ACHN (cell line): ENCODE measurements at regions not wholly inside any gene's neighbourhood (a gene's known extent, or its start where the extent isn't known, plus 50 kb on each side); places are given as distances from the start of the nearest gene placed in this dataset.

Experiments used
- DNase-seq: peaks from one replicate; pipeline ENCODE4 v3.0.0-alpha.2; 2015
- in situ Hi-C: cut with HindIII; loops from 2 replicates; pipeline ENCODE4 v1.10.0; 2017; ENCODE audit warnings: low sequenced_read_pairs, low pct_ligation_motif_present, low pct_unique_long_range_greater_than_20kb

GRCh38 chr1:95368178-95368577, 134.2 kb downstream of the RWDD3 start:
- in situ Hi-C loops, result no loop called here
- no peak for DNase-seq

- in situ Hi-C loops, result no loop called here
- DNase-seq, result no peak
Observed at GRCh38 chr1:95369985-95370690, 136.1 kb downstream of the RWDD3 start.

DNA sequence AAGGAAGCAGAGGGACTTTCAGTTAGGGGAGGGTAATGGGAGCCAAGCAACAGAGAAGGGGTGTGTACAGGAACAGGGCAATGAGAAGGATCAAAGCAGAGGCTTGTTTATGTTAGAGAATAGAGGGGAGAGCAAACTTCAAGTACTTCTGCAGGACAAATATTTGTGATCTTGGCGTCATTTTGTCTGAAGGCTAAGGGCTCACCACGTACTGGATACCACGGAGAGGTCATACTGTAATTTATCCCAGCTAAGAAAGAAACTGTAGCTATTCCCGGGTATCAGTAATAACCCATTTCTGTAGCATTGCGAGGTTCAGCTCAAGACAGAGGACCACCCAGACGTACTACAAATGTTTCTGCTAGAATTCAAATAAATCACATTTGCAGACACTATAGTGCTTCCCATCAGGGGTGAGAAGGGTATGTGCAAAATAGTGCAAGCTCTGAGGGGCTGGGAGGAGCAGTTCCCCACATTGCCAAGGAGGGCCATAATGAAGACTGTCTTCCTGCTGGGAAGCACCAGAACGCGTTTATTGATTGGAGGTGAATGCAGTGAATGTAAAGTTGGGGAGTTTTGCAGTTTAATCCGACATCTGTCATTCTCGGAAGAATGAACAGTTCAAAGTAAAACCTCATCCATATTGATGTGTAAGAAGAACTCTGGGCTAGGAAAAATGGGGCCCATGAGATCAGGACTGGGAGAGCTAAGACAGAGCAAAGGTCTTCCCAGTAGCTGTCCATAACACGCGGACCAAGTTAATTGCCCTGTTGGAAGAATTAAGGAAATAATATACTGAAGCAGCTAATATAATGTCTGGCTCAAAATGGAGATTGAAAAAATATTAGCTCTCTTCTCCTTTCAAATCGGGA, 136.9 kb downstream of the RWDD3 start:
- in situ Hi-C loops, result no loop called here
- no peak for DNase-seq

DNA sequence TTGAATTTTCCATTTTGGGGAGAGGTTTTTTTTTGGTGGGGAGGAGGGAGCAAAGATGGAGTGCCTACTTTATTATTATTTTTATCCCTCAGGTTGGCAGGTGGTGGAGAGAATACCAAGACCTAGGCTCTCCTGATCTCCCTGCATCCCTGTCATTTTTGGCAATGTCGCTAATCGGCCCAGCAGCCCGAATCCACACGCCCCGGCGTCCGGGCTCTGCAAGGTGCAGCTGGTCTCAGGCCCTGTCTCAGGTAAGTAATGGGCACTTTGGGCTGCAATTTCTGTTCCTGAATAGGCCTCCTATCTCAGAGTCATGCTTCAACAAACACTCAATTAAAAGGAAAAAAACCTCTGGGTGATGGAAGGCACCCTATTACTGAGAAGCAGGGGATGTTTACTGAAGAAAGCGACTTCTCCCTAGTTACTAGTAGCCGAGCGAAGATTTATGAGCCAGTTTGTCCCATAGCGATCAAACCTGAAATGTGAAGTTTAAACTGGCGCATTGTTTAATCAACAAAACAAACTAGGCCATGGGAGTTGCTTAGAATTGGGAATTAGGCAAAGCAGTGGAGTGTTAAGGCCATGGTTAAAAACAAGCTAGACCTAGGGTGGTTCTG, 137.8 kb downstream of the RWDD3 start:
- no peak for DNase-seq
- in situ Hi-C loops, result no loop called here

GRCh38 chr1:95375174-95375573, 141.2 kb downstream of the RWDD3 start:
- in situ Hi-C loops, result no loop called here
- no peak for DNase-seq

- no peak for DNase-seq
- in situ Hi-C loops, result no loop called here
Observed at GRCh38 chr1:95380909-95381308, 146.9 kb downstream of the RWDD3 start.

DNA sequence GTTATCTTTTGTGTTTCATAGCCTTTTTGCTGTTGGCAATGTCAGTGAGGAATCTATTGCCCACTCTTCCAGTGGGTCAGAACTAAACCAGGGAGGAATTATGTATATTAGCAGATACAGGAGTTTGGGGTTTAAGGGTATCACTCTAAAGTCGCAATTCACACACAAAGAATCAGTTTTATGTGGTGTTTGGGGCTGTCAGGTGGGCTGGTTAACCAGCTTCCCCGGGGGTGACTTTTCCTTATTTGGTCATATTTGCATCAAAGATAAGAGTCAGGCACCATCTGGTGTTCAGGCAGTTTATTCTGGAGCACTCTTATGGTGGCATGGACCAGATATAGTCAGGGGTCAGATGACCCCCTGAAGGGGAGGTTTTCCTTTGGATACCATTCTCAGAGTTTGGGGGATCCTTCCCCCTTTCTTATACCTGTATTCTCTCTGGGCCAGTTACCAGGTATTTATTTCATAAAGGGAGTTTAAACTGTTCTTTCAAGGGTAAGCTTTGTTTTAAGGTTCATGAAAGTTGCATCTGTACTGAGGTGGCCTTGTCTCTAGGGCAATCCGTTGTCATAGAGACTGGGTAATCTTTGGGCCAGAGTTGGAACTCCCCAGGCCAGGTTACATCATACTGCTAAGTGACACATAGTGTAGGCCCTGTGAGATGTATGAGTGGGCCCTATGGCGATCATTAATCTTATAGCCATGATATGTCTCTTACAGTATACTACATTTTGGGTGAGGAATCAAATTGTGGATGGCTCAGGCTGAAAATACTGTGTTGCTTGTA, 148.2 kb downstream of the RWDD3 start:
- DNase-seq, result no peak
- in situ Hi-C loops, result no loop called here

GRCh38 chr1:95383111-95383510, 149.1 kb downstream of the RWDD3 start:
- in situ Hi-C loops, result no loop called here
- no peak for DNase-seq

DNA sequence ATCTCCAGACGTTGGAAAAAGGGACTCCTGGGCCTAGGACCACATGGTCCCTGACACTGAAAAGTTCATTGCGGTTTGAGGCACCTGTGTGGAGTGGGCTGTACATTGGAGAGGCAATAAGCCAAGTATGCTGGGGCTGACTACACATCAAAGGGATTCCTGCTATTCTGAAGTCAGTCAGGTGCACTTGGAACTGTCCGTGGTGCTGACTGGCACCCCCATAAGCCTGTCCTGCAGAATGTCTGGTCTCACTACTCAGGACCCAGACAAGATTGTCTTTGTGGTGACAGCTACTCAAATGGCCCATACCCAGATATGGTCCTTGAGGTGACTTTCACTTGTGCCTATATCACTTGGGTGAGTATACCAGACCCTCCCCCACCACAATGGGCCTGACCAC, 150.6 kb downstream of the RWDD3 start:
- in situ Hi-C loops, result no loop called here
- peak; percentile 27 for DNase-seq

GRCh38 chr1:95386371-95386770, 152.4 kb downstream of the RWDD3 start:
- DNase-seq, result no peak
- in situ Hi-C loops, result no loop called here

- in situ Hi-C loops, result no loop called here
- no peak for DNase-seq
Observed at GRCh38 chr1:95386915-95387314, 152.9 kb downstream of the RWDD3 start.

GRCh38 chr1:95388031-95388430, 154.0 kb downstream of the RWDD3 start:
- DNase-seq, result no peak
- in situ Hi-C loops, result no loop called here

DNA sequence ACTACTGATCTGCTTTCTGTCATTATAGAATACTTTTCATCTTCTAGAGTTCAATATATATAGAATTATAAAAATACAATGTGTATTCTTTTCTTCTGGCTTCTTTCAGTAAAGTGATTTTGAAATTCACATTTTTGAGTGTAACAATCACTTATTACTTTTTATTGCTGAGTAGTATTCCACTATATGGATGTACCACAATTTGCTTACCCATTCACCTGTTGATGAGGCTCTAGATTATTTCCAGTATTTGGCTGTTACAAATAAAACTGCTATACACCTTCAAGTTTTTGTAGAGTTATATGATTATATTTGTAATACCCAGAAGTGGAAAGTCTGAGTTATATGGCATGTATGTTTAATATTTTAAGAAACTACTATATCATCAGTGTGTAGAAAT, 159.4 kb downstream of the RWDD3 start:
- in situ Hi-C loops, result no loop called here
- no peak for DNase-seq

DNA sequence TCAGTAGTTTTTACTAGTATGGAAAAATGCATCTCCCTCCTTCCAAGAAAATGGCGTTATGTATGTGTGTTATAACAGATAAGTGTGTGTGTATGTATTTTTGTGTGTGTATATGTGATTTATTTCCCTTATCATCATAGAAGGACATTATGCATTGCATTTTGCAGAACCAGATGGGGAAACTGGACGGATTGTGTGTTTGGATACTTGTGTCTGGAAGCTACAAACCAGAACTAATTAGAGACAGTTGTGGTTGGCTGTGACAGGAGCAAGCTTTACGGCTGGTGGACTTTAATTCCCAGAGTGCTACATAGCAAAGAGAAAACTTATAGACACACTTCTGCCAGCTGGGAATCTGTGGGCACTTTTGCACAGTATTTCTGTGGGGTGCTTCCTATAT, 162.5 kb downstream of the RWDD3 start:
- in situ Hi-C loops, result no loop called here
- DNase-seq, result no peak

GRCh38 chr1:95402780-95403179, 168.8 kb downstream of the RWDD3 start:
- in situ Hi-C loops, result no loop called here
- no peak for DNase-seq

DNA sequence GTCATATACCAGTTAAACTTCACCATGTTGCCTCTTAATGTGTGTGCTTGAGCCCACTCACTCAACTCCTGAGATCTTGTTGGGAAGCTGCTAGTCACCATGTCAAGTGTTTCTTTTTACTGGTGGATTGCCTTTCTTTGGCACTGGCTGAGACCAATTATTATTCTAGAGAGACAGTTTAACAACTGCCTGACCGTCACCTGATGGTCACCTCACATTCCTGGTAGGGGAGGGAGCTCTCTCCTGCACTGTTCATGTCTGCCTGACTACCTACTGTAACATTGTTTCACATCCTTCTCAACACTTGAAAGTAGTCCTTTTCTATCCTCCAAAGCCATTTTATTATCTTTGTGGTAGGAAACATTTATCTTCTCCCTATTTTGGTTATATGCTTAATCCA, 172.3 kb downstream of the RWDD3 start:
- in situ Hi-C loops, result no loop called here

DNA sequence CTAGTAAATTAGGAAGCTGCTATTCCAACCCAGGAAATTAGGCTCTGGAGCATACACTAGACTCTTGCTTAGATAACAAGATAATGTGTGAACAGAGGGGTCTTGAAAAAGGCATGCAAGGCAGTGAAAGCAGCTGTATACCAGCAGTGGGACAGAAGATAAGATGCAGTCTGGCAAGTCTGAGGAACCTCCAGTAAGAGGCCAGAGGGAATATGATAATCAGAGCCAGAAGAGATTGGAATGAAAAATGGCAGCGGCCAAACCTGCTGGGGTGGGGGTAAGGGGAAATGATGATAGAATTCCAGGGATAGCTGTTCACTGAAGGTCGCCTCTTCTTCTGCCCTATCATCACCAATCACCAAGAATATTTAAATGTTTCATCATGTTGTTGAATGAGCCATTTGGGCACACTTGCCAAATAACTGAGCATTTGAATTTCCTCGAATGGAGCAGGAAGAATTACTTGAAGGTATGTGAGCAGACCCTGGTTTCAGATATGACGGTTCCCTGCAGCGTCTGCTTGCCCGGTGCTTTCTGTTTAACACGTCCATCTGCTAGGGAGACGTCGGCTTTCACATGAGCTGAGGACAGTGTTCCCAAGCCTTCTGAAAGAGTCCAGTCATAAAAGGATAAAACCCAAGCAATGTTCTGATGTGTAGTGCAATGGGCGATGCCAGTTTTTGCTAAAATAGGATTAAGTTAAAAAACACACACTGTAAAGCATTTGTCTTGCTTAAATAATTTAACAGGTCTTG, 173.3 kb downstream of the RWDD3 start:
- DNase-seq, result no peak

More for the DNA sequence above, 172.3 kb downstream of the RWDD3 start:
- DNase-seq, result no peak

GRCh38 chr1:95407886-95408291, 173.9 kb downstream of the RWDD3 start:
- DNase-seq, result no peak

More for the DNA sequence above, 173.3 kb downstream of the RWDD3 start:
- in situ Hi-C loops, result no loop called here

More at GRCh38 chr1:95407886-95408291, 173.9 kb downstream of the RWDD3 start:
- in situ Hi-C loops, result no loop called here
